HG03354 (cell line): ENCODE measurements at regions not wholly inside any gene's neighbourhood (a gene's known extent, or its start where the extent isn't known, plus 50 kb on each side); places are given as distances from the start of the nearest gene placed in this dataset.
A peak's percentile ranks its signal among the peaks of the same experiment; 100 is the strongest.
"Not testable (repeated sequence)": the region's sequence is repeated elsewhere in the genome, so short reads cannot be mapped to it uniquely, and the experiment has no call there.

Source experiments
- ATAC-seq: cut with Tn5 transposase; IDR thresholded peaks from one replicate; pipeline ENCODE4 v1.9.1; 2021; ENCODE audit warnings: mild to moderate bottlenecking; ENCODE audit not compliant: unreplicated experiment, poor library complexity, severe bottlenecking

DNA sequence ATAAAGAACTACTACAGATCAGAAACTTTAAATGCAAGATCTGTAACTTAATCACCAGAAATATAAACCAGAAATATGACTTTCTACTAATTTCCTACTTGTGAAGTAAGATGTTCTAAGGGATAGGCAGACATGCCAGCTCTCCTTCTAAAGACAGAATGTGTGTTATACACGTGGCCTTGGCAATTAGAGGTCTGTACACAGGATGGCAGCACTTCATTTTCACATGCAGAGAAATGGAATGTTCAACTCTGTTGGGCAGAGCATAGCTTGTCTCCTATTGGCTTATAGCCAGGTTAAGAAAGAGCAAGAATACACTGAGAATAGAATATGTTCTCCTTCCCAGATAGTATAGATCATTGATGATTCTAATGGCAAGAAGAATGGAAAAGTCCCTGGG is 403.8 kb downstream of the DAD1 start:
- no peak for ATAC-seq

DNA sequence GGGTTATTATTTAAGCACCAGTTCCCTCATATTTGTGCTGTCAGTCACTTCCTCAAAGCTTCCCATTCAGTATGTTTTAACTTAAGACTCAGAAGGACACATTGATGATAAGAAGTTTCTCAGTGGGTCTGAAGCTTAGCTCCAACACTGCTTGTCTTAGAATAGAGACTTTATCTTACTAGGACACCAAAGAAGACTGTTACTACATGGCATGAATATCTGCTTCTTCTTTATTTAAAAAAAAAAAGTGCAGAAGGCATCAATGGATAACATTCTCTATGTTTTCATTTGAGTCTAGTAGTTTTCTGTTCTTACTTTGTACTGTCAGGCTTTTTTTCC is 404.2 kb downstream of the DAD1 start:
- ATAC-seq: no peak

DNA sequence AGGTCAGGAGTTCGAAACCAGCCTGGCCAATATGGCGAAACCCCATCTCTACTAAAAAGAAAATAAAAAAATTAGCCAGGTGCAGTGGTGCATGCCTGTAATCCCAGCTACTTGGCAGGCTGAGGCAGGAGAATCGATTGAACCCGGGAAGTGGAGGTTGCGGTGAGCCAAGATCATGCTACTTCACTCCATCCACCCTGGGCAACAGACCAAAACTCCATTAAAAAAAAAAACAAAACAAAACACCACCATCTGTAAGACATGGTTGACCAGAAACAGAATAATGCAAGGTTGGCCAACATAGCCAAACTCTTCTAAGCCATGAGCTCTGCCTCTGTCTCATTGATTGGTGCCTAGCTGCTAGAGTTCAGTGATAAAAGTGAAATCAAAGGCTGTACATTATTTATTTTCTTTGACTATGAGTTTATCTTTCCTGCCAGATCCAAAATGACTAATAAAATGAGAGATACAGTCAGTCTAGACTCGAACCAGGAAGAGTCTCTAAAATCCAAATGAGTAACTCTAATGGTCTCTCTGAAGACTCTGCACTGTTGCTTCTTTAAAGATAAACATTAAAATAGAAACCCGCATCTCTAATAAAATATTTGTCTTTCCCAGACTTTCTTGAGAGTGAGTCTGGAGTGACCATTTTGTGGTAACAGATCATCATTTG is 404.7 kb downstream of the DAD1 start:
- ATAC-seq: no peak

- ATAC-seq: no peak
Measured at GRCh38 chr14:22180045-22180444, 409.0 kb downstream of the DAD1 start.

- ATAC-seq: no peak
Measured at GRCh38 chr14:22179190-22179589, 409.8 kb downstream of the DAD1 start.

DNA sequence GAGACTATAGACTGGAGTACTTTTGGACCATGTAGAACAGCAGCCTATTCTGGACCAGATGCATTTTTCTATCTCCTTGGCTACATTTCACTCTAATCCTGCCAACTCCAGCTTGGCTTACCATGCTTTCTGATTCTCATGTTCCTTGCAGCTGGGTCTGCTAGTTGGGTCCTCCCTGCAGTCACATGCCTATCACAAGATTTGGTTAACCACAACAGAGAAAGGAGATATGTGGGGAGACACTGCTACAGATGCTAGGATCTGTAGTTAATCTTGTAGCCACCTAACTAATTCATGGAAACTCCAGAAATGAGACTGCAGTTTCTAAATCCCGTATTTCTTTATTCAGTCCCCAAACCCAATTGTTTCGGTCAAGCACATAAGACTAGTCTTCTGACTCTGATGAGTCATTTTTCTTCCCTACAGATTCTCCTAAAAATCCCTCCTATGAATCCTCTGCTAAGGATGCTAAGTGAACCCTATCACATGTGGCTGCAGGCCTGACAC is 410.6 kb downstream of the DAD1 start:
- ATAC-seq: peak; percentile 39

- ATAC-seq: peak; percentile 67
Measured at GRCh38 chr14:22177870-22178269, 411.2 kb downstream of the DAD1 start.

DNA sequence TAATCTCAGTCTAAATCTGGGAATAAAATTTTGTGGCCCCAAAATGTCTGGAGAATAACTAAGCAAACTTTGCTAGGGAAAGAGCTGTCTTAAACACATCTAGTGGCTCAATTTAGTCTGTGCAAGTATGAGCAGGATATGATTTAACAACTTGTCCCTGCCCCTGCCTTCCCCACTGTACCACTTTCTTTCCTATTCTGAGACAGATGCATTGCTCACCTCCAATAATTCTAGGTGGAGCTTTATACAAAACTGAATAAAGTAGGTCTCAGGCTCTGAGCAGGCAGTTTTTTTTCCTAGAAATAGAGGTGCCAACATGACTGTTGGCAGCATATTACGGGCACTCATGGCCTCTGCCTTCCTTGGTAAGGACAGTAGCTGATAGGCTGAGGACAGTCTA is 412.1 kb downstream of the DAD1 start:
- ATAC-seq: no peak

DNA sequence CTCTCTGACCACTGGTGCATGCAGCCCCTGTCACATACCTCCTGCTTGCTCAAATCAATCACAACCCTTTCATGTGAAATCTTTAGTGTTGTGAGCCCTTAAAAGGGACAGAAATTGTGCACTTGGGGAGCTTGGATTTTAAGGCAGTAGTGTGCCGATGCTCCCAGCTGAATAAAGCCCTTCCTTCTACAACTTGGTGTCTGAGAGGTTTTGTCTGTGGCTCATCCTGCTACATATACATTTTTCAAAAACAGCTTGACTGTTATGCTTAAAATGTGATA is 413.8 kb downstream of the DAD1 start:
- ATAC-seq: not testable (repeated sequence)

- ATAC-seq: no peak
Measured at GRCh38 chr14:22174412-22175277, 414.4 kb downstream of the DAD1 start.

- ATAC-seq: no peak
Measured at GRCh38 chr14:22168092-22168955, 420.7 kb downstream of the DAD1 start.

DNA sequence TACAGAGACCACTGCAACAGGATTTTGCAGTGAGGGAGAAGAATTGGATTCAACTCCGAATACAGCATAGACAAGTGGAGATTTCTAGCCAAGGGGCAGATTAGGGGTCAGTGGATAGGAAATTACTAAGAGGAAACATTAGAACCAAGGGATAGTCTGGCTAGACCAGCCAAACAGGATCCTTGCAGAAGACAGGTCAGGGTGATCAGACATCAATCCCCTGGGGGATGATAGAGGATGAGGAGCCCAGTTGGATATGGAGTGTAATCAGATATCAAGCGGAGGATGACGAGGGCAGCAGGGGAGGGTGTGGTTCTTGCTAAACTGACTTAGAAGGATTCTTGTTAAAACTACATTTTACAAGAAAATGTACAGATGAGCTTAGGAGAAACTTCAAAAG is 424.4 kb downstream of the DAD1 start:
- no peak for ATAC-seq

- ATAC-seq: no peak
Measured at GRCh38 chr14:22163051-22163450, 426.0 kb downstream of the DAD1 start.

DNA sequence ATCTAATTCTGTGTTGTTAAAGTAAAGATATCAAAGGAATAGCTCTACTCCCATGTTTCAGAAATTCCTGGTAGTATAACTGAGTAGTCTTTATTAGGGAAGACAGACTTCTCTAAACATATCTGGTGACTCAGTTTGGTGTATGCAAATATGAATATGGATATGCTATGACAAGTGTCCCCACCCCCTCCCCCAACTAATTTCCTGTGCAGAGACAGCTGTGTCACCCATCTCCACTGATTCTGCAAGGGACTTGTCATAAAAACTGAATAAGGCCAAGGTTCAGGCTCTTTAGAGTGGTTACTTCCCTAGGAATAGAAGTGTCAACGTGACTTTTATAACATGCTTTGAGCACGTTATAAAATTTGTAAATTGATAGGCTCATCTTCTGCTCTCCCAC is 429.1 kb downstream of the DAD1 start:
- no peak for ATAC-seq

GRCh38 chr14:22159099-22159498 is 429.9 kb downstream of the DAD1 start:
- ATAC-seq: no peak

GRCh38 chr14:22158560-22158959 is 430.5 kb downstream of the DAD1 start:
- no peak for ATAC-seq

DNA sequence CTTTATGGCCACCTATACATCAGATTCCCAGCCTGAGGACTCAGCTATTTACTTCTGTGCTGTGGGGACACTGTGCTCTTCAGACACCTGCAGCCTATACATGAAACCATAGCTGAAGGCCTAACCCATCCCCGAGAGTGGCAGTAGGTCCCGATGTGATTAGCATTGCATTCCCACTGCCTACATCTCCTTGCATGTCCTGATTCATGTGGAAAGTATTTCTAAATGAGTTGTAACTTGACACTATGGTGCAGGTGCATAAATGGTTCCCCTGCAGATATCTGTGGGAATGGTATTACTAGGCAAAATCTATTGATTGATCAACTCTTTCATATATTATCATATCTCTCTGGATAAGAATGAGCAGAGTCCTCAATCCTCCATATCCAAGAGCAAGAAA is 433.5 kb downstream of the DAD1 start:
- no peak for ATAC-seq

GRCh38 chr14:22152903-22153302 is 436.1 kb downstream of the DAD1 start:
- no peak for ATAC-seq

DNA sequence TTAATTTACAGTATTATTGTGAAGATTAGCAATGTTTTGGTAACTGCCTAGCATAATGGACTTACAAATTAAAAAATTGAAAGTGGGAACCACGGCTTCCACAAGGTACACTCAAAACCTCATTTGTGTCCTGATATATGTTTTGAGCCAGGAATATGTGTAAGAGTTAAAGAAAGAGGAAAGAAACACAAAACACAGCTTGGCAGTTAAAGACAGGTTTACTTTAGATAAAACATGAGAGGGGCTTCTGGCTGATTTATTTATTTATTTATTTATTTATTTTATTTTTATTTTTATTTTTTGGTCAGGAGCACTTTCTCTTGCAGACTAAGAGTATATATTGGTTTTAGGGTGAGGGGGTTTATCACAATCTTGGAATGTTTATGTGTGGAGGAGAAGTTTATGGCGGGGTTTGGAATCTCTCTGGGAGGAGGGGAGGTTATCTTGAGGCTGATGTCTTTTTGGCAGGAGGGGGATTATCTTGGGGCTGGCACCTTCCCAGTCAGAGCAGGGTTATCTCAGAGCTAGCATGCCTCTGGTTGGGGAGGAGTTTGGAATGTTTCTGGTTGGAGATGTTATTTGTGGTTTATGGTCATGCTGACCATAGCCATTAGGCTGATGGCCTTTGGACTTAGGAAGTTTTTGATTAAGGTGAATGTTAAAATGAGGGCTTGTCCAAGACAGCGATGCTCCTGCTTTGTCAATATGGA is 436.7 kb downstream of the DAD1 start:
- ATAC-seq: no peak

- ATAC-seq: no peak
Measured at GRCh38 chr14:22151121-22151520, 437.9 kb downstream of the DAD1 start.
